Suppressor macrophage treated with lipopolysaccharide for 4 hours (primary cell): ENCODE measurements at regions not wholly inside any gene's neighbourhood (a gene's known extent, or its start where the extent isn't known, plus 50 kb on each side); places are given as distances from the start of the nearest gene placed in this dataset.

Source experiments
- DNase-seq: peaks from one replicate; pipeline ENCODE4 v3.0.0-alpha.2; 2020

DNA sequence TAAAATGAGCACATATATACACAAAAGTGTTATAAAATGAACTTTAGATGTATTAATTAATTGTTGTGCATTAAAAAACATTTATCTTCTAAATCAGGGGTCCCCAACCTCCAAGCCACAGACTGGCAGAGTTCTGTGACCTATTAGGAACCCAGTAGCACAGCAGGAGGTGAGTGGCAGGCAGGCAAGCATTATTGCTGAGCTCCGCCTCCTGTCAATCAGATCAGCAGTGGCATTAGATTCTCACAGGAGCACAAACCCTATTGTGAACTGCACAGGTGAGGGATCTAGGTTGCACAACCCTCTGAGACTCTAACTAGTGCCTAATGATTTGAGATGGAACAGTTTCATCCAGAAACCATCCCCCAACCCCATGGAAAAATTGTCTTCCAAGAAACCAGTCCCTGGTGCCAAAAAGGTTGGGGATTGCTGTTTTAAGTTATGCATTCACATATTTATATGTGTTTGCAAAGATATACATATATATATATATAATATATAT, 583.7 kb downstream of the KCNJ2 start:
- DNase-seq = no peak

DNA sequence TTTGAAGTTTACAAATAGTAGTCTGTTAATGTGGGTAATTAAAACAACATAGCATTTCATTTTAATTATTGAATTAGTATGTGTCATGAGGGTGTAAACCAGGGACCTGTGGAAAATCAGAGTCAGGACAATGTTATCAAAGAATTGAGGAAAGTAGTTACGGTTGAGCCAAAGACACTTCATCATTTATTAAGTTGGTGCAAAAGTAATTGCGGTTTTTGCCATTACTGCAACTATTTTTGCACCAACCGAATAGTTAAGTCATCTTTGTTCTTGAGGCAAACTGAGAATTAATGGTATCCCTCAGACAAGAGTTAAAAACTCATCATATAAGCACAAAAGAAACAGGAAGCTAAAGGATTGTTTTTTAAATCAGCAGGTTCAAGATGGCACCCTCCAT, 593.7 kb downstream of the KCNJ2 start:
- no peak for DNase-seq

DNA sequence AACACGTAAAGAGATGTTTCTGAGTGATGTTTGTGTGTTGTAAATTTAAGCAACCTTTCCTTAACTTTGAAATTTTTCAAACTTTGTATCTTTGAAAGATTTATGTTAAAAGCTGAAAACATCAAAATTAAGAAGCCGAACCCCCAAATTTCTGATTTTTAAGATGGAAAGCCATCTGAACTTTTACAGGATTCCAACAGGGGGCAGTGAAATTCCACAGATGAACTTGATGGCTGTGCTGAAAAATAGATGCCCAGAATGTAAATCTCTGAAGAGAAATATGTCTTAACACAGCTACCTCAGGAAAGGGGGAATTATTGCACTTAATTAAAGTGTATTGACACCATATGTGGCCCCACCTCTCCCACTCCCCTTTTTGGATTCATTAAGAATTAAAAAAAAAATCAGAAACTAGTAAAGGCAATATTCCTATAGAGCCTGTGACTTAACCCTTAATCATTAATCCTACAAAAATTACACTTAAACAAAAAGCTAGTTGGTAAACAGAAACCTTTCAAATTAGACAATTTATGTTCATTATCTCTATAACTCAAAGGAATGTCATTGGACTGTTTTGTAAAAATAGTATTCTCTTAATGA, 597.9 kb downstream of the KCNJ2 start:
- peak; percentile 22 for DNase-seq

DNA sequence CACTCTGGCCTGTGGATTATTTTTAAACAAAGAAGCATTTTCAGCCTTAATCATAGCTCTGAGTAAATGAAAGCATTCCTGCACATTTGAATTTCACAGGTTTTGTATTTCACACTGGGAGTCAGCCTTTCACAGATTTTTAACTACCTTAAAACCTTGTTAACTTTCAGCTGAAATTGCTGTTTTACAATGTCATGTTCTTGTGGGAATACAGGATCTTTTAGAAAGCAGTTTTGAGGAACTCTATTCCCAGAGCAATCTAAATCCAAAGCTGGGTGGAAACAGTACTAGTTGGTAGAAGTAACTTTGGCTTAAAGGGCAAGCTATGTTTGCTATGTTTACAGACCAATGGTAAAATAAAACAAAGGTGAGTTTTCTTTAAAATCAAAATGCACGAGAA, 600.6 kb downstream of the KCNJ2 start:
- DNase-seq = no peak

DNA sequence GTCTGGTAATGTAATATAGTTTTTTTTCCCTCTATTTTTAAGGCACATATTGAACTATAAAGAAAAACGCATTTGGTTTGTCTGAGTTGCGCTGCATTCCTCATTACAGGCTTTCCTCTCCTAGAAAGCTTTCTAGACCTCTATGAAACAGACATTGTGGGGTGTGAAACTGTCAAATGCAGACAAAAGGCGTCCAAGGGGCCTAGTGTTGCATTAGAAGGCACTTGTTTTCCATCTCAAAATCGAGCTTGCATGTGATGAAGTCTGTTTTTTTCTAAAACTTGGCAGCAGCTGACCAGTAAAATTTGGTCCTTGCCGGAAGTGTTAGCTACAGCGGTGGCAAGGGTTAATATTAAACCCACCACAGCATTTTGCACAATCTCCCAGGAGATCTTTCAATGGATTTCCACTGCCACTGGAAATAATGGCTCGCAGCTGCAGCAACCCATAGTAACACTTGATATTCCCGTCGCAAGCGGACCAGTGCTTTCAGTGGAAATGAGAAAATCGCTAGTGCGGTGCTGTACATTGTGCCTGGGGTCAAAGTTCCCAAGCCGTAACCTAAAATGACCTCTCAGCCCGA, 602.6 kb downstream of the KCNJ2 start:
- no peak for DNase-seq

DNA sequence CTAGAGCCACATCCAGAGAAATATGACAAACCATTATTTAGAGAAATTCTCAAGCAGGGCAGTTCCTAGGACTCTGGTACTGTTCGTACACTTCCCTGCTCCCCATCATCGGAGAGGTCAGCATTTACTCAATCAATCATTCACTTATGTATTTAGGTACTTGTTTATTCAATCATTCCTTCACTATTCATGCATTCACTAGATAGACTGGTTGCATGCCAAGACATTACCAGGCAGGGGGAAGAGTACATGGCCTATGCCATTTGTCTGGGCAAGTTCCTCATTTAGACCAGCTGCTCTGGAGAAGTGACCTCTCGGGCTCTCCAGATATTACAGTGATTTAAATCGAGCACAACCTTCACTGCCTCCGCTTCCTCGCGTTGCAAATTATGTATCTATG, 603.4 kb downstream of the KCNJ2 start:
- no peak for DNase-seq

DNA sequence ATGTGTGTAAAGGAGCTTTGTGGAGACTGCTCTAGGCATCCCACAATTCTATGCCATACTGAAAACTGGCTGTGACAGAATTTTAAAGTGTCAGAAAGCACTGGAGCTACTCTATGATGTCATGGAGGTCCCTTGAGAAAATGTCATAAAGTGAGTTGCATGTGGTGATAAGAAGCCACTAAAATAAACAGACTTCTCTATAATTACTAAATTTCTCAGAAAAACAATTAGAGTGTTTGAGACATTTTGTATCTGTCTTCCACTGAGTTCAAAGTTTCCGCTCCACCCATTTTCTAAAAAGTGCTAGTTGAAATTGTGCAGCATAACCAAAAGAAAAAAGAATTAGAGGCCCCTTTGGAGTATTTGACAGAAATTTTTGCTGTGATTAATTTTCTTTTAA, 603.9 kb downstream of the KCNJ2 start:
- no peak for DNase-seq

DNA sequence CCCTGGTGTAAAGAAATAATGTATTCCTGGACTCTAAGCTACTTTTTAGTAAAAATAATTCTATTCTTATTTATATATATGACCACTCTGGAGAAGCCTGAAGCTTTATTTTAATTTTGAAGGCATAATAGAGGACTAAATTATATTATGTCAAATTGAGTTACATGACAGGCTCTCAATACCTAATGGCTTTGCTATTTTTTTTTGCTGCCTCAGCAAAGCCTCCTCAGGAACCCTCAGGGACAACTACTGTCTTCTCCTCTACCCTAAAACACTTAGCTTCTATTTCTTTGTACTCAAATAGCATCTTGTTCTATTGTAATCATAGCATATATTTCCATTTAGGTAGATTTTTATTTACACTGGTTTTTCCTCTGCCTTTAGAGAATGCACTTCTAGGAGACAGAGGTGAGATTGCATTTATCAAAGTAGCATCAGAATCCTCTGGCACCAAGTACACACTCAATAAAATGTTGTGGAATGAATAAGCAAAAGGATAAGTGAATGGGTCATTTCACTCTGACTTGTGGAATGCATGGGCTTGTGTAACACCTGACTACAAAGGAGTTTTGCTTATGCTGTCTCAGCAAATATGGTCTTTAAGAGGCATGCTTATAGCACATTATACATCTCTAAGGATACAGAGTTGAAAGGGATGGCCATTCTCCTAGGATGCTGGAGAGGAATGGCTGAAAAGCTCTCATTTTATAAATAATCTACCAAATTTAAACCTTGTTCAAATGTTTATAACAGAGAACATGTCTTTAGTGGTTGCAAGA, 605.2 kb downstream of the KCNJ2 start:
- DNase-seq = no peak

DNA sequence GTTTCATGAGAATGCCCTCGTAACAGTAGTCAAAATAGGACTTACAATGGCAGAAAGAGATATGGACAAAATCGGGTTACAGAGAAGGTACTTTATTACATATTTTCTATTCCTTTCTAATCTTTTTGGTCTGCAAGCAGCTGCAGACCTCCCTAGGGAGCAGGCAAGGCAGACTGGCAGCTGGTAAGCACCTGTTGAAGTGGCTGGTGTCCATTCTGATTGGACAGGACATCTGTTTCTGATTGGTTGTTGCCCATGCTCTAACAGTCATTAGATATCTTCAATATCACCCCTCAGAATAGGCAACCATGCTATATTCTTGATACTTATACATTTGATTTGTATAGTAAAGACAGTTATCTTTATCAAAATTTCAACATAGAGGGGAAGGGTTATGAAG, 606.3 kb downstream of the KCNJ2 start:
- DNase-seq = no peak

DNA sequence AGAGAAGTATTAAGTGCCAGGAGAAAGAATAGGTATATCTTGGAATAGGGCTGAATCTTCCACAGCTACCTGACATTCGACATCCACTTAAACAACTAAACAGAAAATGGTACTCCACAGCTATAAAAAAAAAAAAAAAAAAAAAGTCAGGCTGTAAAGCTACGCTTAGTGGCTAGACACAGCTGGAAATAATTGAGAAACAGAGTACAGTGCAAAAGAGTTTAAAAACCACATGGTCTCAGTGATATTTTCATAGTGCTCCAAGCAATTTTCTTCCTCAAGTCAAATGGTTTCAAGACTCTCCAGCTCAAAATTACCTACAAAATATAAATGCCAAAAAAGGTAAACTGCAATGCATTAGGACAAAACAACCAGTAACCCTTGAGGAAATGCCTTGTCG, 607.1 kb downstream of the KCNJ2 start:
- DNase-seq = no peak

DNA sequence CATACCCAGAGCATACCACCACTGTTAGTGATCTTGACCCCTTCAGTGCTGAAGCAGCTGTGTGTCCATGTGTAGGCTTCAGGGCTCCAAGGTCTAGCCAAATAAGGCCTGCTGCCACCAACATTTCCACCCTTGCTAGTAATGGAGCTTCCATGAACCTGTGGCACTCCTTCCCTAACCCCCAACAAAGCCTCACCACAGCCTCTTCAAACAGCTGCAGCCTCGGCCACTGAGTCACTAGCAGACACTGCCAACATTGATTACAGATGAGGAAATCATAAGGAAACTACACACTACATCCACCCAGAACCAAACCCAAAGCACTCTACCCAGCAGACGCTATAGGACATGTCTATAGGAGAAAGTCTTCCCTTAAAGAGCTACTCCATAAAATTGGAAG, 610.7 kb downstream of the KCNJ2 start:
- DNase-seq = no peak

DNA sequence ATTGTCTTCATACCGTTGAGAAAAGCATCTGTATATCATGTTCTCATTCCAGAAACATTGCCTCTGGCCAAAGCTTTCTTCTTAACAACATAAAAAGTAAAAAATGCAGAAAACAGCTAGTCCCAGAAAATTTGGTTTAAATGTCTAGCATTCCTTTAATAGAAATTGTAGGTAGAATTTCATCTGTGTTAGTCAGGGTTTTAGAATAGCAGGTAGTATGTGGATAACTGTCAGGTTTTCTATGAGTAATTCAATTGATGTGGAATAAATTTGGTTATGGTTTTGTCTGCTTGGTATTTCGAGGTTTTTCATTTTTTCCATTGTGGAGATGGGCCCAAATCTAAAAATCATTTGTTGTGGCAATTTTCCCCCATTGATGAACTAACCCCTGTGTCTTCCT, 616.7 kb downstream of the KCNJ2 start:
- DNase-seq = no peak

DNA sequence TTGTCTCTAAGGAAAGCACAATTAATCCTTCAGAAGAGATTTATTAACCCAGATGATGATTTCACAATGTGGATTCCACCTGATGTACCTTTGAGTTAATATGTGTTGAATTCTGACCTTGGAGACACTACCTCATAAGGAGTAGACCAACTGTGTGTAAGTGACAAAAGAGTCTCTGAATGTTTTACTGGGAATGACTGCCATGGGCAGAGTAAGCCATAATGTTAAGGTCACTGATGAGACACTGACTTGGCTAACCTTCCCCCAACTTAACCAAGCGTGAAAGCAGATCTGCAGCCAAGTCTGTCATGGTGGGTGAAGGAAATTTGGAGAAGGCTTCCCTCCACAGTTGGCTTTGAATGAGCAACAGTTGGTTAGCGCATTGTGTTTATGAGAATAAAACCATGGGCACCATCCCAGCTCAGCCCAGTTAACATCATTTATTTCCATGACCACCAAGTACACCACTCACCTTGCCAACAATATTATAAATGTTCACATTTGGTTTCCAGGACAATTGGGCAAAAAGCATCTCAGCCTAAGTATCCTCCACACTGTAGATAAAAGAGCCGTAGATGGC, 618.5 kb downstream of the KCNJ2 start:
- no peak for DNase-seq

DNA sequence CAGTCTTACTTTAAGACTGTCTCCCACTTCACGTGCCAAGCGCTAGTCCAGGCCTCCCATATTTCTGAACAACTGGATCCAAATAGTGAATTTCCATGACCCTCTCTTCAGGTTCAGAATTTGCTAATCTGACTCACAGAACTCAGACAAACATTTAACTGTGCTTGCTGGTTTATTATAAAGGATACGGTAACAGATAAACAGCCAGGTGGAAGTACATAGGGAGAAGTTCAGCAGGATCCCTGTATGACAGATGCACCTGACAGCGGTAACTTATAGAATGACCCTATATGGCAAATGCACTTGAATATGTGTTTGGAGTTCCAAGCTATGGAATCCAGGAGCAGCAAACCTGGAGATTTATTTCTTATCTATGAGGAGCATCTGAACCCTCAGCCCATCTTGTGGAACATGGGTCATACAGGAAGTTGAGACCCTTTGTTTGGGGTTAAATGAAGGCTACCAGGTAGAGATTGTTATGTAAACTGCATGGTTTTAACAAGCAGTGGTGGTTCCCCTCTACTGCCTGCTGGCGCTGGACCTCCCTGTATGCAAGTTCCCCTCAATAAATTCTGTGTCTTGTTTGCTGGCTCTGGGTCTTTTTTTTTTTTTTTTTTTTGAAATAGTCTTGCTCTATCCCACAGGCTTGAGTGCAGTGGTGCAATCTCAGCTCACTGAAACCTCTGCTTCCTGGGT, 622.6 kb downstream of the KCNJ2 start:
- DNase-seq = no peak

DNA sequence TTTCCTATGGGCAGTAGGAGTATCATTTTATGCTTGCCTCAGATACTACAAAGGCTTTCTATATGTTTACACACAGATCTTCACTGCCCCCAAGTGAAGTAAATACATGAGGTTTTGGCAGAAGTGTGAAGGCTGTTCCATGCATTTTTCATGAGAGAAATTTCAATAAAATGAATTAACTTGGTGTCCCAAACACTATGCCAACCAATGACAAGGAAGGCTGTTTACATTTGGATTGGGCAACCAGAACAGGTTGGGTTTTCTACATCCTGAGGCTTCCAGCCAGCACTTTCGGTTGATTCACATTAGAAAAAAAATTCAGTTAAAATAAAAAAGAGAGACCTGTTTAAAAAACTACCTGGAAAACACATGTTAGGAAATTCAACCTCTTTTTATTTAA, 625.4 kb downstream of the KCNJ2 start:
- no peak for DNase-seq

DNA sequence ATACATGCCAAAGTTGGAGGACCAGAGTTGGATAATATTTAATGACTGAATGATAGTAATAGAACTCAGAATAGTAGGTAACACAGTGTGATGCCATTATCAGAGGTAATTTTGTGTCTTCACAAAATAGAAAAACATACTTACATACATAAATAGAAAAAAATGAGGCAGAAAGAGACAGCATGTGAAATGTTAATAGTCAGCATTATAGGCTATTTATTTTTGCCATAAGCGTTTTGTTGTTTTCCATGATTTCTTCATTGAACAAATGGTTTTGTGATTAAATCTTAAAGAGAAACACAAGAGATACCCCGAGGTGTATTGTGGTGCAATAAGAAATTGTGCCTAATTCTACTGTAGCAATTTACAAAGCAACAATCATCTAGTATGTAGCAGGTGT, 626.3 kb downstream of the KCNJ2 start:
- no peak for DNase-seq

DNA sequence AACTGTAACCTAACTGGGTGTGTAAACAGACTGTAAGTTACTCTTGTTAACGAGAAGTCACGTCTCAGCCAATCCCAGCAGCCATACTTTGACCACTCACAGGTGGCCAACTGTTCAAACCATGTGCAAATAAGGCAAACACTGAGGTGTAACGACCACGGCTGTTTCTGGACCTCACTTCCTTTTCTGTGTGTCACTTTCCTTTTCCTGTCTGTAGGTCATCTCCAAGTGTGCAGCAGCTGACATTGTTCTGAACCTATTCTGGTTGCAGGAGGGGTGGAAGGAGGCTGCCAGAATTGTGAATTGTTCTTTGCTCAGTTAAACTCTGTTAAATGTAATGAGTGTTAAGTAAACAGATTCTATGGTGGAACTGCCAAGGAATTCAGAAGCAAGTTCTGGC, 627.4 kb downstream of the KCNJ2 start:
- no peak for DNase-seq

DNA sequence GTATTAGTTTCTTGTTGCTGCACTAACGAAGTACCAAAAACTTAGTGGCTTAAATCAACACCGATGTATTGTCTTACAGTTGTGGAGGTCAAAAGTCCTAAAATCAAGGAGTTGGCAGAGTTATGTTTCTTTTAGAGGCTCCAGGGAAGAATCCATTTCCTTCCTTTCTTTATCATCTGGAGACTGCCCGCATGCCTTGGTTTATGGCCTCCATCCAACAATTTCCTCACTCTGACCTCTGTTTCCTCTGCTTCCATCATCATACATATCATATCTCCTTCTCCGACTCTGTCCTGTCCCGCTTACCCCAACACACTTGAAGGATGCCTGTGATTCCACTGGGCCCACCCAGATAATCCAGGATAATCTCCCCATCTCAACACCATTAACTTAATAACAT, 627.8 kb downstream of the KCNJ2 start:
- DNase-seq = no peak

DNA sequence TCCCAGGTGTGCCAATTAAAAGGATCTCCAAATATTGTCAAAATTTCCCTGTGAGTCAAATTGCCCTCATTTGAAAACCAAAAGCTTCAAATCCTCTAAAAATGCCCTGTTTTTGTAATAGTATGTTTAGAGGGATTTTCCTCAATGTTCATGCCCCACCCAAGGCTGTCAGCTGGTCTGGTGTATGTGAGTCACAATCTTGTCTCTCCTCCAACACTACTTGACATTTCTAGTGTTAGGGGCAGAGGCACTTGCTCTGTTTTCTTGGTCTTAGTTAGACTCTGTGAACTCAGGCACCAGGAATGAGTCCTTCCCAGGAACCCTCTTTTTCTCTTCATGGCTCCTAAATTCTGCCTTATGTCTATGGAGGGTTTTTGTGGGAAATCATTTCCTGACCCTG, 634.8 kb downstream of the KCNJ2 start:
- DNase-seq = no peak

DNA sequence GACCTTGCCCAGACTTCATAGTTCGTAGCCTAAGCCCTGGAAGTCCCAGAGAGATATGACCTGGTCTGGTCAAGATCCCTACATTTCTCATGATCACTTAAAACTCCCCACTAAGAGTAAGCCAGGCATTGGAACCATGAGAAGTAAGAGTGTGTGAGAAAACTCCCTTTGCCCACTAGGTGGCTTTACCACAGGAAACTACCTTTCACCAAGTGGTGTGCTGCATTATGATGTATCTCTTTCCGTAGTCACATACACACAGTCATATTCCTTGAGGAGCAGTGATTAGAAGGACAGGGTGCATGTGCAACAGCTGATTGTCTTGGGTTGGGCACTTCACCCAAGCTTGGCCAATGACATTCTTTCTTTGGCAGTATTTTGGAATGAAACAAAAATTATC, 639.3 kb downstream of the KCNJ2 start:
- DNase-seq = no peak

DNA sequence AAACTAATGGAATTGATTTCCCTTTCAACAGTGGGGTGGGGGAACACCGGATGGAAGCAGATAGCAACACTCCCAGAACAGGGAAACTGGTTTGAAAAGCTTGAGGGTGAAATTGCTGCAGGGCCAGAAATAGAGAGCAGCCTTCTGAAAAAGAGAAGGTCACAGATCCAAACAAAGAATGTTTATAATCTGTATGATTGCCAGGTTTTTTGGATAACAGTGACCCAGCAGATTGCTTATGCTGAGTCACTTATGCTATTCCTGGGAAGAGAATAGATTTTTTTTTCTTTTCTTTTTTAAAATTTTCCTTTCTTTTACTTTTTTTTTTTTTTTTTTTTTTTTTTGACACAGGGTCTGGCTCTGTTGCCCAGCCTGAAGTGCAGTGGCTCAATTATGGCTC, 641.3 kb downstream of the KCNJ2 start:
- no peak for DNase-seq

DNA sequence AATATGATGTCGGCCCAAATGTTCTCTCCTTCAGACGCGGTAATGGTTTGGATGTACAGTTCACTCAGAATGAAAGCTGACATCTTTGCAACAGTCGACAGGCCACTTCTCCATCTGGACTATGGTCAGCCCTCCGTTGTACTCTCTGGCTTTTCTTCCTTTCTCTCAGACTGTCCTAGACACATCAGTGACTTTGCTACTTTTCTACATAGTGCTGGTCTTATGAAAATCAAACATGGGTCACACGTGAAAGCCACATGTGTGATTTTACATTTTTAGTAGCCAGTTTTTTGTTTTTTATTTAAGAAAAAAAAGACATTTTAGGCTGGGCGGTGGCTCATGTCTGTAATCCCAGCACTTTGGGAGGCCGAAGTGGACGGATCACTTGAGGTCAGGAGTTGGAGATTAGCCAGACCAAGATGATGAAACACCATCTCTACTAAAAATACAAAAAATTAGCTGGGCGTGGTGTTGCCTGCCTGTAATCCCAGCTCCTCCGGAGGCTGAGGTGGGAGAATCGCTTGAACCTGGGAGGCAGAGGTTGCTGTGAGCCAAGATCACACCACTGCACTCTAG, 644.1 kb downstream of the KCNJ2 start:
- no peak for DNase-seq

DNA sequence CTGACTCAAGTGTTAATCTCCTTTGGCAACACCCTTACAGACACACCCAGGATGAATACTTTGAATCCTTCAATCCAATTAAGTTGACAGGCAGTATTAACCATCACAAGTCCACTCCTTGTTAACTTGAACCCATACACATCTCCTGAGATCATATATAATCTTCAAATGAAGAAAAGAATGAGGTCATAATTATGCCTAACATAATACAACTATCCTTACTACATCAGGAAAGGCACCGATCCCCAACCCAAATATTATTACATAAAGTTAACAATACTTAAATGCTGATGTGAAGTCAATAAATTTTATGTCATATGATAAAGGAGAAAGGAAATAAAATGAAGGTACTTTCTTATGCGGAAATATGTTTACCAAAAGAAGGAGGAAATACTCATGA, 649.9 kb downstream of the KCNJ2 start:
- DNase-seq = no peak
